ENCODE measurements at regions not wholly inside any gene's neighbourhood (a gene's known extent, or its start where the extent isn't known, plus 50 kb on each side); places are given as distances from the start of the nearest gene placed in this dataset.

DNA sequence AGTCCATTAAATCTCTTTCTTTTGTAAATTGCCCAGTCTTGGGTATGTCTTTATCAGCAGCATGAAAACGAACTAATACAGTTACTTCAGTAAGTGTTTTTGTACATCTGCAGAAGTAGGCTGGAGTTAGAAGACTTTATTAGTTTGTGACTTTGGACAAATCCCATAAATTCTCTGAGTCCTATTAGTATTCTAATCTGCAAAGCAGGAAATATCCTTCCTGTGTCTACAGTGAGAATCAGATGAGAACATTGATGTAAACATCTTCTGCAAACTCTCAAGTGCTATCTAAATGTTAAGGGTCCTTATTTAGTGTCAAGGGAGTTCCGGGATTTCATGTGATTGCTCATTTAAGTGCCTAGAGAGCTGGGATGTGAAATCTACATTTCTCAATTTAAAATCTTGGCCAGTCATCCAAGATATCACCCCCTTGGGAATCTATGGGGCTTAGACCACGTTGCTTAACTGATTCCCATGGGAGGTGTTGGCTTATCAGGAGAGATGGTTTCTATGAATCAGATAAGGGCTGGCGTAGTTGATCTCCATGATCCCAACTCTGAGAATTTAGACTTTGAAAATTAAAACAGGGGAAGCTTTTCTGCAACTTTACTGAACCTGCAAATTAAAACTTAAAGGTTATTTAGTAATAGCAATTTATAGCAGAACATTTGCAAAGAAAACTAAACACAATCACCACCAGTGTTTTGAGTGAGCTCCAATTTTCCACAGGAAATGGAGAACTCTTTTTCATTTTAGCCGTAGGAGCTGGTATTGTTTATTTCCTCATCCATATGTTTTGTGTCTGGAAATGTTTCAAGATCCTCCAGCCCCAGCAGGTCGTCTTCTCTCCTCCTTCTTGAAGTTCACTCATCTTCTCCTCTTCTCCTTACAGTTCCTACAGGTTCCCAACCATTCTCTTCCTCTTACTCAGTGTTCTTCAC lies 241.6 kb upstream of the CD180 start:
- Mint-ChIP-seq H3K4me3 (no peak overlapping the region), H3K27ac (no peak overlapping the region), H3K9me3 (no peaks in the 10 kb centered on the region), H3K36me3 (no peaks in the 10 kb centered on the region), H3K4me1 (no peaks in the 10 kb centered on the region), H3K27me3 (no peaks in the 10 kb centered on the region)
- no peak for DNase-seq

DNA sequence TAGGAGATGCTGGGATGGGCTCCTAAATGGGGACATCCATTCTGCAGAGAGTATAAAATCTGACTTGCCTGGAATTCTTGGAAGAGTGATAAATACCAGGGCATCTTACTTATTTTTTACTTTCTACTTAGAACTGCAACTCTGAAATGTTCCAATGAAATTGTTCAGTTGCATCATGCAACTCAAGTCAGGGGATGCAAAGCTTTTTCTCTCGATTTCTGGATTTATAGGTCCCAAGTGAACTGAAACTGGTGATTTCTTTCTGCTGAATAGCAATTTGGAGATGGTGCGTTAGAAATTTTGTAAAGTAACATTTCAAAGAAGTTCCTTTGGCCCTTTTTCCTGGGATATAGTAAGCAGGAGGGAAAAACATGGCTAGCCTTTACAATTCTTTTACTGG lies 238.4 kb upstream of the CD180 start:
- Mint-ChIP-seq H3K27me3 (no peaks in the 10 kb centered on the region), H3K4me1 (no peaks in the 10 kb centered on the region), H3K4me3 (no peak overlapping the region), H3K27ac (no peak overlapping the region), H3K9me3 (no peaks in the 10 kb centered on the region), H3K36me3 (no peaks in the 10 kb centered on the region)
- no peak for DNase-seq

DNA sequence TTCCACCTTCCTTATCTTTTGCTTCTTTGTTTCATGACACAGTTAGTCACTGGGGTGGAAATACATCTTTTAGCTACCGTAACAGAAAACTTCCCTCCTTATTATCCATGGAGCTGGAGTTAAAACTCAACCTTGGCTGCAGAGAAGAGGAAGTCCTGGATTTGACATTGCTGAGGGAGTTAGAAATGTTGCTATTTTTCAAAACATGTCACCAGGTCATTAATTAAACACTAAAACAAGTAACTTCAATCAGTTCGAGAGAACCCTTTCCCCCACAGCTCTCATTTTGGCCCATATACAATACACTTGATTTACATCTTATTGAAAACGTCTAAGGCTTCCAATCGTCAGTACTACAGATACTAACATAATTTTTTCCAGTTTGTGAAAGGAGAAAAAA lies 237.9 kb upstream of the CD180 start:
- no peak for DNase-seq
- H3K4me1 Mint-ChIP-seq, result no peaks in the 10 kb centered on the region
- no peak overlapping the region for H3K27ac Mint-ChIP-seq
- no peaks in the 10 kb centered on the region for H3K36me3 Mint-ChIP-seq
- no peak overlapping the region for H3K4me3 Mint-ChIP-seq
- H3K9me3 Mint-ChIP-seq, result no peaks in the 10 kb centered on the region
- no peaks in the 10 kb centered on the region for H3K27me3 Mint-ChIP-seq

DNA sequence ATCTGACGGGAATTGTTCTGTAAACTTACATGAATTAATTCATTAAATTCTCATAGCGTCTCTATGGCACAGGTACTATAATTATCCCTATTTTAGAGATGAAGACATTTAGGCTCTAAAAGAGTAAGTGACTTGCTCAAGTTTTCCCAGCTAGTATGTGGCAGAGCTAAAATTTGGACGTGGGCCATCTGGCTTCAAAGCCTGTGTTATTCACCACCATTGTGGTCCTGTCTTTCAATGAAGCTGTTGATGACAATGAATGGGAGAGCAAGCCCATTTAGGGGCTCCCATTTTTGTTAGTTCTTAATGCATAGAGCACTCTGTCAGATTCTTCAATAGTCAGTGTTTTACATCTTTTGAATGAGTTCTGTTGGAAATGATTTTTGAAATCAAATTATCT lies 236.0 kb upstream of the CD180 start:
- Mint-ChIP-seq H3K4me1 (no peaks in the 10 kb centered on the region), H3K27me3 (no peaks in the 10 kb centered on the region), H3K9me3 (no peaks in the 10 kb centered on the region), H3K27ac (no peak overlapping the region), H3K4me3 (no peak overlapping the region), H3K36me3 (no peaks in the 10 kb centered on the region)
- DNase-seq, result no peak

DNA sequence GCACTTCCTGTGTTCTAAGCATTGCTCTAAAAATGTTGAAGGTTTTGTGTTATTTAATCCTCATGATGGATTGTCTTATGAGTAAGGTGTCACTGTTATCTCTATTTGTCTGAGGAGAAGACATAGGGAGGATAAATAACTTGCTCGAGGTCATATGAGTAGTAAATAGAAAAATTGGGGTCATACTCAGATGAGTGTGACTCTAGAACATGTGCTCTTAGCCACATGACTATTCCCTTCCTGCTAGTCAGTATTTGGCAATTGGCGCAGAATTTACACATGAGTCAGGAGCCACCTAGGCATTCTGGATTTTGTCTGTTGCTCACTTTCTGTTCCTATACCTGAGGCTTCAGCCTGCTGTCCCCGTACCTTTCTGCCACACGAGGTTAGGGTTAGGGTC lies 234.6 kb upstream of the CD180 start:
- no peak for DNase-seq
- Mint-ChIP-seq H3K27me3 (no peaks in the 10 kb centered on the region), H3K27ac (no peak overlapping the region), H3K4me1 (no peaks in the 10 kb centered on the region), H3K4me3 (no peak overlapping the region), H3K9me3 (no peaks in the 10 kb centered on the region), H3K36me3 (no peaks in the 10 kb centered on the region)

DNA sequence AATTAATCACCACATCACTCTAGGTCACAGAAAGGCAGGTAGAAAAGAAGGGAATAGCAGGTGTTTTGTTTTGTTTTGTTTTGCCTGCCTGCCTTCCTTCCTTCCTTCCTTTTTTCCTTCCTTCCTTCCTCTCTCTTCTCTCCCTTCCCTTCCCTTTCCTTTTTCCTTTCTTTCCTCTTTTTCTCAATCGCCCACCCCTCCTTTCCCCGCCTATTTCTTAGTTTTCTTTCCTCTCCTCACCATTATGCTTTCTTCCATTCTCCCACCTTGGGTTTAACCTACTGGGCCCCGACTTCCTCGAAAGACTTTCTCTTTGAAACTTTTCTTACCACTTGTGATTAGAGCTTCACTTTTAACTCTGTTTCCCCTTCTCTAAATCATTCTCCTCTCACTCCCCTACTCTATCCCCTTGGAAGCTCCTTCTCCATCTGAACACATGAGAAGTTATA lies 231.3 kb upstream of the CD180 start:
- H3K27ac Mint-ChIP-seq, result no peak overlapping the region
- H3K9me3 Mint-ChIP-seq, result no peaks in the 10 kb centered on the region
- H3K36me3 Mint-ChIP-seq, result no peaks in the 10 kb centered on the region
- H3K4me1 Mint-ChIP-seq, result no peaks in the 10 kb centered on the region
- H3K27me3 Mint-ChIP-seq, result no peaks in the 10 kb centered on the region
- H3K4me3 Mint-ChIP-seq, result no peak overlapping the region
- no peak for DNase-seq

DNA sequence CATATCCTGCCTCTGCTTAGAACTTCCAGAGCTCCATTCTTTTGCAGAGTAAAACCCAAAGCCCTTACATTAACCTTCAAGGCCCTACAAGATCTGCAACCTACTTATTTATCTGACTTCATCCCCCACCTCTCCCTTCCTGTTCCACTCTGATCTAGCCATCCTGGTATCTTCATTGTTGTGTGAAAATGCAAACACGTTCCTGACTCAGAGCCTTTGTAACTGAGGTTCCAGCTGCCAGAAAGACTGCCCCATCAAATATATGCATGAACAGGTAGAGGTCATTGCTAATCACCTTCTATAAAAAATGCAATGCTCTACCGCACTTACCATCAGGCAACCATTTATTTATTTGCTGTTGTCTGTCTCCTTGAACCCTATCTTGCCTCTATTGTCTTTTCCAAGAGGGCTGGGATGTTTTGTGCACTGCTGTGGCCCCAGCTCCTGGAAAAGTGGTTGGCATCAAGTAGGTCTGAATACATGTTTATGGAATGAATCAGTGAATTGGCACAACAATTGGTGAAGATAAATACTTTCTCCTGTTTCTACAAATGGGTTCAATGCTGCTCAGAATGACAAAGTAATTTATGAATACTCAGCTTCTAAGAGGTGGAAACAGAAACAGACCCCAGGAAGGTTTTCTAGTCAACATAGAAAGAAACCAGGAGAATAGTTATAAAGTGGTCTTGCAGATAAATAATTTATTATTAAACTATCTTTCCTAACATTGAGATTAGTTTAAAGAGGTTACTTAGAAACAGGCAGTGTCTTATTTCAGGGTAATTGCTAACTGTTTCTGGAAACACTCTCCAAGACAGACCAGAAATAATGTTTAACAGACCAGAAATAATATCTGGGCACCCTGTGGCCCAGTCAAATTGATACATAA lies 230.6 kb upstream of the CD180 start:
- Mint-ChIP-seq H3K36me3 (no peaks in the 10 kb centered on the region), H3K27ac (no peak overlapping the region)

DNA sequence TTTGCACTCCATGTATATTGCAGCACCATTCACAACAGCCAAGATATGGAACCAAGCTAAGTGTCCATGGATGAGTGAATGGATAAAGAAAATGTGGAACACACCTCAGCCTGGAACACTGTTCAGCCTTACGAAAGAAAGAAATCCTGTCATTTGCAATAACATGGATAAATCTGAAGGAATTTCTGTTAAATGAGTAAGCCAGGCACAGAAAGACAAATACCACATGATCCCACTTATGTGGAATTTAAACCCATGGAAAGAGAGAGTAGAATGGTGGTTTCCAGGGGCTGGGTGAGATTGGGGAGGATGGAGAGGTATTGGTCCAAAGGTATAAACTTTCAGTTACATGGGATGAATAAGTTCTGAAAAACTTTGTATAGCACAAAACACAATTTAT lies 228.9 kb upstream of the CD180 start:
- no peak overlapping the region for H3K27ac Mint-ChIP-seq

More for the DNA sequence above, 230.6 kb upstream of the CD180 start:
- H3K27me3 Mint-ChIP-seq, result no peaks in the 10 kb centered on the region
- DNase-seq, result no peak
- H3K4me3 Mint-ChIP-seq, result no peak overlapping the region
- H3K4me1 Mint-ChIP-seq, result no peaks in the 10 kb centered on the region
- H3K9me3 Mint-ChIP-seq, result no peaks in the 10 kb centered on the region

DNA sequence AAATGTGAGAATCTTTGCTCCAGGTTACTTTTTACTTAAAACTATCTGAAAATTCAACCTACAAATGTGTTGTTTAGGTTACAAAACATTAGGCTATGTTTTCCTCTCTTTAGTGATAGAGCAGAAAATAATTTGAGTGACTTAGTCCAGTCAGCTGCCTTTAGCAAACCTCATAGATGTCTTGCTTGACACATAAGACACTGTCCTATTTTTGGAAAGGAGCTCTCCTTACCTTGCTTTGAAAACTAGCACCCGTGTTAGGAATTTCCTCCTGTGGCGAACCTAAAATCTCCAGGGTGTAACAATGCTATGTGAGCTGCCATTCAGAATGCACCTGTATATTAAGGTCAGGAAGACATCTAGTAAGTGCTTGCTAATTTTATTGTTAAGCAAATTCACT lies 221.2 kb upstream of the CD180 start:
- Mint-ChIP-seq H3K36me3 (no peaks in the 10 kb centered on the region), H3K27me3 (no peaks in the 10 kb centered on the region), H3K4me1 (peaks cover 10% of the 10 kb centered on the region), H3K4me3 (no peak overlapping the region), H3K9me3 (no peaks in the 10 kb centered on the region), H3K27ac (no peak overlapping the region)
- no peak for DNase-seq

More for the DNA sequence above, 228.9 kb upstream of the CD180 start:
- Mint-ChIP-seq H3K27me3 (no peaks in the 10 kb centered on the region), H3K4me3 (no peak overlapping the region), H3K9me3 (no peaks in the 10 kb centered on the region), H3K36me3 (no peaks in the 10 kb centered on the region), H3K4me1 (no peaks in the 10 kb centered on the region)
- no peak for DNase-seq

DNA sequence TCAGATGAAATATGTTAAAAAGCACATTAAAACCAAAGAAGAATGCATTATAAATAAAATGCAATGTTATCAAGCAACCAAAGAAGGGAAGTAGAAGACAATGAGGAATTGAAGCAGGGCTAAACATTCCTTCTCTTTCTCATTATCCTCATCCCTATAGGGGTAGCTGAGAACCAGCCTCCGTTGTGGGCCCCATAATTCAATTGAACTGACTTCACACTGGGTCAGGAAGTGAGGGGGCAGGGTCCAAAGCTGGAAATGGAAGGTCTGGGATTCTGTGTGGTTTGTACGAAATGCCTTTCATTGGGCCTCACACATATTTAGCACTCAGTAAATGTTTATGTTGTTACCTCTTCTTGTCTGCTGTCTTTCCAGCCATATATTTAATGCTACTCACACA lies 220.4 kb upstream of the CD180 start:
- no peak overlapping the region for H3K4me3 Mint-ChIP-seq
- H3K4me1 Mint-ChIP-seq, result peaks cover 10% of the 10 kb centered on the region
- H3K36me3 Mint-ChIP-seq, result no peaks in the 10 kb centered on the region
- no peak for DNase-seq
- no peaks in the 10 kb centered on the region for H3K9me3 Mint-ChIP-seq
- H3K27me3 Mint-ChIP-seq, result no peaks in the 10 kb centered on the region
- no peak overlapping the region for H3K27ac Mint-ChIP-seq

DNA sequence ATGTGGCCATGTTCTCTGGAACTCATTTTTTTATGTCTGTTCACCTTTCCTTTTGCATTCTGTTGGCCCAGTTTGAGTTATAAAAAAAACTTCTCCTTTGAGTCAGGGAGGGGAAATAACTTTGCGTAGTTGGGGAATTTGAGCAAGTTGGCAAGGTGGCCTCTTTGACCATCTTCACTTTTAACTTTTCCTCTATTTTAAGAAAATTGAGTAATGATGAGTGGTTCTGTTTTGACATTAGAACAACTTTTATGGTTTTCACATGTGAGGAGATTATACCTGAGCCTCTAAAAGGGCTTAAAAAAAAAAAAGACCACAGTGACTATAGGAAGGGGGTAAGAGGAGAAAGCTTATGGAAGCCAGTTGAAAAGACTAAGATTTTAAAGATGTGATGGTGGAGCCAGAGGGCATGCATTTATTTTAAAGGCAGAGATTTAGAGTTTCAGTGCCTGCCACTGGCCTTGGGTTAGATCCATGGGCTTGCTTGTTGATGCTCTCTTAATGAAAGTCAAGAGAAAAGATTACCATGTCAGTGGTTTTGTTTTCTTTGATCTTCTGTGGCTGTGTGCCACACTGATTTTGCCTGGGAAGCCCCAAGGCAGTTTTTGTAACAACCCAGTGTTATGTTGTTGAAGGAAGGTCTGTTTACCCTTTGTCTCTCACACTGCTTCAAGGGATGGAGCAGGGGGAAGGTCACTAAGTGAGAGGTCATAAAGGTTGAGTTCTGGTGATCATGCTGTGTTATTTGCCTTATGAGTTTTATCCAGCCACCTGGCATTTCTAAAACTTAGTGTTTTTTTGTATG lies 219.7 kb upstream of the CD180 start:
- Mint-ChIP-seq H3K27ac (no peak overlapping the region), H3K36me3 (no peaks in the 10 kb centered on the region), H3K9me3 (no peaks in the 10 kb centered on the region), H3K4me1 (peaks cover 10% of the 10 kb centered on the region), H3K27me3 (no peaks in the 10 kb centered on the region), H3K4me3 (no peak overlapping the region)
- no peak for DNase-seq

DNA sequence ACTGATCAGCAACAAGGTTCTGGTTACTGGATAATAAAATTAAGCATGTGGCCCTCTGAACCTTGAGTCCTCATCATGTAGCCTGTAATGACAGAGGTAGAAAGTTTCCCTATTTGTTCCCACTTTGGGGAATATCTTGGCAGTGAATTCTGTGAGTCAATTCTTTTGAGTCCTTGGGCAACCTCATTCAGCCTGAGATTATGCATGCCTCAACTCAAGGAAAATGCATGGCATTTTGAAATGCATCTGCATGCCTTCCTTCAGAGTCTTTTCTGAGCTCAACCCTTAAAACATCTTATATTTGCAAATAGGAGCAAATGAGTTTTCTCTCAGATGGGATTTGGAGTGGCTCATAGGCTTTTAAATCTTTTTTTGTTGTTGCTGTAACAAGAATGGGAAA lies 218.1 kb upstream of the CD180 start:
- Mint-ChIP-seq H3K27me3 (no peaks in the 10 kb centered on the region), H3K9me3 (no peaks in the 10 kb centered on the region), H3K4me1 (peaks cover 10% of the 10 kb centered on the region), H3K4me3 (no peak overlapping the region), H3K36me3 (no peaks in the 10 kb centered on the region), H3K27ac (no peak overlapping the region)
- no peak for DNase-seq

DNA sequence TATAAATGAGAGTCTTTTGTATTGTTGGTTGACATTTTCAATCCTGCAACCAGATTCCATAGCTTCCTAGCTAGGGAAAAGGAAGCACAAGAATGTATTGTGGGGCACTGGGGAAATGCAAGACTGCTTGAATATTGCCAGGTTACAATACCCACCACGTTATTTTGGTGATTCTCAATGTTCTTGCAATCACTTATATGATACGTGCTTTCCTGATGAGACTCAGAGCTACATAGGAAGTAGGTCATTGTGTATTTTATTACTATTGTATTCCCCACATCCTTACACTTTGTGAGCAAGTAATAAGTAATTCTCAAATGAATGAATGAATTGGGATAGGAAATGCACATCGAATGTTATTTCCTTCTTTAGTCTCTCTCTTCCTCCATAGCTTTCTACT lies 217.1 kb upstream of the CD180 start:
- H3K4me1 Mint-ChIP-seq, result peaks cover 10% of the 10 kb centered on the region
- no peaks in the 10 kb centered on the region for H3K36me3 Mint-ChIP-seq
- DNase-seq, result no peak
- no peaks in the 10 kb centered on the region for H3K27me3 Mint-ChIP-seq
- no peaks in the 10 kb centered on the region for H3K9me3 Mint-ChIP-seq
- H3K27ac Mint-ChIP-seq, result no peak overlapping the region
- no peak overlapping the region for H3K4me3 Mint-ChIP-seq

DNA sequence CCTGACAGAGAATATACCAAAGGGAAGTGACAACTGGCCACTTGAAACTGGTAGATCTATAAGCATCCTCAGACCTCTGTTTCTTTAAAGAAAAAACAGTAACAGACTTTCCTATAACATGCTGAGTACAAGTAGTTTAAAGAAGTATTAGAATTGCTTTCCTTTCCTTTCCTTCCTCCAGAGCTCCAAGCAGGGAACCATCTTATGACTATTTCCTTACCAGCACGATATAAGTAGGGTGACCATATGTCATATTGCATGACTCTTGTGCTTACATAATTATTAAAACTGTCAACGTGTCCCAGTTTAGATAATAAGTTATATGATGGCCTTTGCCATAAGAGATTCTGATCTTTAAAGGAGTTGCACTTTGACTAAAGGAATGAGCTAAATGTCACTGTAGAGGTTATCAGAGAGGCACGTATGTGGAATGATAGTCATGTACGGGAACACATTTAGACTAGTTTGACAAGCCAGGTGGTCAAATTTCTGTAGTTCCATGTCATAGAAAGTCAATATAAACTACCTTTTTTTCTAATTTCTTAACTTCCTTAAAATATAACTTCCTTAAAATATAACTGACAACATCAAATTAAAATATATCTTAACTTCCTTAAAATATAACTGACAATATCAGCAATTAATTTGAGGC lies 212.7 kb upstream of the CD180 start:
- Mint-ChIP-seq H3K27me3 (no peaks in the 10 kb centered on the region), H3K36me3 (no peaks in the 10 kb centered on the region), H3K9me3 (no peaks in the 10 kb centered on the region), H3K4me3 (no peak overlapping the region), H3K4me1 (no peaks in the 10 kb centered on the region), H3K27ac (no peak overlapping the region)
- DNase-seq, result no peak
